ENCODE measurements at regions not wholly inside any gene's neighbourhood (a gene's known extent, or its start where the extent isn't known, plus 50 kb on each side); places are given as distances from the start of the nearest gene placed in this dataset.
"Not testable (repeated sequence)": the region's sequence is repeated elsewhere in the genome, so short reads cannot be mapped to it uniquely, and the experiment has no call there.

- TF ChIP-seq CTCF, POLR2AphosphoS5, EP300 (IDR thresholded peaks at IDR 0.05): not testable (repeated sequence)
Measured at GRCh38 chr7:150134451-150134850, 188.7 kb upstream of the LRRC61 start.

All from esophagus muscularis mucosa (tissue), 4 donors.